Calu3 (cell line): ENCODE measurements at regions not wholly inside any gene's neighbourhood (a gene's known extent, or its start where the extent isn't known, plus 50 kb on each side); places are given as distances from the start of the nearest gene placed in this dataset.

Experiments
- BruUV-seq: library from RNA; stranded (reverse); fragments of 400-500 nt; replicated peaks from 2 replicates; lab custom pipeline; 2021; lab: Mats Ljungman, UMichigan
- CTCF ChIA-PET: fragments of 300-600 bp; sonication (Branson Sonifier 250); formaldehyde crosslinking; loops from one replicate; lab custom pipeline; 2022; ENCODE audit warnings: antibody characterized with exemption; lab: Charles Lee
- DNase-seq: peaks from one replicate; pipeline ENCODE4 v3.0.0; 2022
- H3K27ac Mint-ChIP-seq: one replicate; pipeline ENCODE4 v1.8.0; 2022; ENCODE audit warnings: mixed read lengths; ENCODE audit not compliant: unreplicated experiment
- H3K27me3 Mint-ChIP-seq: one replicate; pipeline ENCODE4 v1.8.0; 2022; ENCODE audit warnings: mixed read lengths; ENCODE audit not compliant: unreplicated experiment
- H3K36me3 Mint-ChIP-seq: one replicate; pipeline ENCODE4 v1.8.0; 2022; ENCODE audit warnings: mild to moderate bottlenecking, moderate library complexity, mixed read lengths; ENCODE audit not compliant: insufficient read depth, unreplicated experiment
- H3K4me1 Mint-ChIP-seq: one replicate; pipeline ENCODE4 v1.8.0; 2022; ENCODE audit warnings: mild to moderate bottlenecking, low read depth, mixed read lengths; ENCODE audit not compliant: unreplicated experiment
- H3K4me3 Mint-ChIP-seq: one replicate; pipeline ENCODE4 v1.8.0; 2022; ENCODE audit warnings: mild to moderate bottlenecking, low read depth, moderate library complexity, mixed read lengths; ENCODE audit not compliant: unreplicated experiment
- H3K9me3 Mint-ChIP-seq: one replicate; pipeline ENCODE4 v1.8.0; 2022; ENCODE audit warnings: low read depth, mixed read lengths; ENCODE audit not compliant: unreplicated experiment
- intact Hi-C: fragments of 100-400 bp; cut with micrococcal nuclease; formaldehyde crosslinking; loops from one replicate; pipeline ENCODE4 v1.10.0; 2022; ENCODE audit not compliant: unreplicated experiment
- TF ChIP-seq, protein P1 (sequence below): fragments of 200-600 bp; IDR thresholded peaks from one replicate; pipeline ENCODE4 v1.8.0; 2022; ENCODE audit warnings: antibody characterized with exemption; ENCODE audit not compliant: unreplicated experiment

DNA sequence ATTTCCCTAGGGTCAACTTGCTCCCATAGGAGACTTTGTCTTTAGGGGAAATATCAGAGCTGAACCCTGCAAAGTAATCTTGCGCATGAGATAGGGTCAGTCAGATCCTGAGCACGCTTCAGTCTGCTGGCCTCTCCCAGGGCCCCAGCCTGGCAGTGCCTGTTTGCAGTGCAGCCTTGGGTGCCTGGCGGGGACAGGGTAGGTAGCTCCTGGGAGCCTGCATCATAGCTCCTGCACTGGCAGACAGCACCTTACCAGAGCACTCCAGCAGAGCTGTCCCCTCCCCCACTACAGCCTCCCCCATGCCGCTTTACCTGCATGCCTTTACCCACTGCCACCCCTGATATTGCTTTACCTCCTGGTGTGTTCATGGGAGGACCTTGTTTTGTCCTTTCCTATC lies 237.3 kb downstream of the CCDC59 start:
- no peaks in the 10 kb centered on the region for H3K36me3 Mint-ChIP-seq
- CTCF ChIA-PET: no interaction called here
- intact Hi-C loops: no loop called here
- H3K4me1 Mint-ChIP-seq: peaks cover 27% of the 10 kb centered on the region
- H3K4me3 Mint-ChIP-seq: no peak overlapping the region
- no peaks in the 10 kb centered on the region for H3K27me3 Mint-ChIP-seq
- no peak overlapping the region for H3K27ac Mint-ChIP-seq
- peaks cover 2% of the 10 kb centered on the region for H3K9me3 Mint-ChIP-seq
- no TSS peak for BruUV-seq
- no peak for DNase-seq
- TF ChIP-seq, protein P1, sequence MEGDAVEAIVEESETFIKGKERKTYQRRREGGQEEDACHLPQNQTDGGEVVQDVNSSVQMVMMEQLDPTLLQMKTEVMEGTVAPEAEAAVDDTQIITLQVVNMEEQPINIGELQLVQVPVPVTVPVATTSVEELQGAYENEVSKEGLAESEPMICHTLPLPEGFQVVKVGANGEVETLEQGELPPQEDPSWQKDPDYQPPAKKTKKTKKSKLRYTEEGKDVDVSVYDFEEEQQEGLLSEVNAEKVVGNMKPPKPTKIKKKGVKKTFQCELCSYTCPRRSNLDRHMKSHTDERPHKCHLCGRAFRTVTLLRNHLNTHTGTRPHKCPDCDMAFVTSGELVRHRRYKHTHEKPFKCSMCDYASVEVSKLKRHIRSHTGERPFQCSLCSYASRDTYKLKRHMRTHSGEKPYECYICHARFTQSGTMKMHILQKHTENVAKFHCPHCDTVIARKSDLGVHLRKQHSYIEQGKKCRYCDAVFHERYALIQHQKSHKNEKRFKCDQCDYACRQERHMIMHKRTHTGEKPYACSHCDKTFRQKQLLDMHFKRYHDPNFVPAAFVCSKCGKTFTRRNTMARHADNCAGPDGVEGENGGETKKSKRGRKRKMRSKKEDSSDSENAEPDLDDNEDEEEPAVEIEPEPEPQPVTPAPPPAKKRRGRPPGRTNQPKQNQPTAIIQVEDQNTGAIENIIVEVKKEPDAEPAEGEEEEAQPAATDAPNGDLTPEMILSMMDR: no peak

DNA sequence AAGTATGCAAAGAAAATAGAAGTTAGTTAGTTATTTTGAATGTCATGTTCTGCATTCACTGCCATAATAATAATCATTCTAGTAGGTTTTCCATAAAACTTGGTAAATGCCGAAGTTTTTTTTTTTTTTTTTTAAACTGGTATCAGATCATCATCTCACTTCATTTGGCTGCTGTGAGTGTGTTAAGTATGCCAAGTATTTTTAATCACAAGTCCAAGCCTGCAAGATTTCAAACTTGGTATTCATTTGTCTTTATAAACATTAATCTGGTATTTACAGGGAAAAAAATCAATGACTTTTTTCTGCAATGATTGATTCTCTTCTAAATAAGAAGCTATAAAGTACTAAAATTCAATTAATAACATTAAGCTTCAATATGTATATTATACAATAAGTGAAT lies 248.9 kb downstream of the CCDC59 start:
- TF ChIP-seq, protein P1: no peak
- Mint-ChIP-seq H3K27me3 (no peaks in the 10 kb centered on the region), H3K36me3 (no peaks in the 10 kb centered on the region), H3K4me3 (no peak overlapping the region), H3K4me1 (no peaks in the 10 kb centered on the region), H3K27ac (no peak overlapping the region), H3K9me3 (no peaks in the 10 kb centered on the region)
- intact Hi-C loops: loop anchor here (10.0 kb wide), 1 partner anchor 234 kb away; no protein-coding TSS in a partner anchor
- BruUV-seq: no TSS peak
- no peak for DNase-seq
- CTCF ChIA-PET: no interaction called here

DNA sequence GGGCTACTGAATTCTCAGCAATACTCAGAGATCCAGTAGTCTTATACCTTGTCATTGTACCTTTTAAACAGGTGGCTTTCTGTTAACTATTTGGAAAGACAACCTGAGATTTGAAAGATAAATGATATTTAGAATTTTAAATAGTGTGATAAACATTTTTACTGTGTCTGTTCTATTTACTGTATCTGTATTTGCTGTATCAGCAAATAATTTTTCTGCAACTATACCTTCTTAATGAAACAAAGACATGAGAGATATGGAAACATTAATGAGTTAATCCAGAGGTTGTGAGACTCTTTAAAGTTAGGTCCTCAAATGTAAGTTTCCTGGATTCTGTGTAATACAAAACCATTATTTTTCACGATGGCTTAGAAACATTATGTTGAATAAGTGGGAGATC lies 249.6 kb downstream of the CCDC59 start:
- DNase-seq: no peak
- no peaks in the 10 kb centered on the region for H3K27me3 Mint-ChIP-seq
- H3K27ac Mint-ChIP-seq: no peak overlapping the region
- CTCF ChIA-PET: no interaction called here
- H3K9me3 Mint-ChIP-seq: no peaks in the 10 kb centered on the region
- no peaks in the 10 kb centered on the region for H3K36me3 Mint-ChIP-seq
- intact Hi-C loops: loop anchor here (10.0 kb wide), 1 partner anchor 234 kb away; no protein-coding TSS in a partner anchor
- TF ChIP-seq, protein P1: no peak
- no peak overlapping the region for H3K4me3 Mint-ChIP-seq
- no peaks in the 10 kb centered on the region for H3K4me1 Mint-ChIP-seq
- no TSS peak for BruUV-seq

DNA sequence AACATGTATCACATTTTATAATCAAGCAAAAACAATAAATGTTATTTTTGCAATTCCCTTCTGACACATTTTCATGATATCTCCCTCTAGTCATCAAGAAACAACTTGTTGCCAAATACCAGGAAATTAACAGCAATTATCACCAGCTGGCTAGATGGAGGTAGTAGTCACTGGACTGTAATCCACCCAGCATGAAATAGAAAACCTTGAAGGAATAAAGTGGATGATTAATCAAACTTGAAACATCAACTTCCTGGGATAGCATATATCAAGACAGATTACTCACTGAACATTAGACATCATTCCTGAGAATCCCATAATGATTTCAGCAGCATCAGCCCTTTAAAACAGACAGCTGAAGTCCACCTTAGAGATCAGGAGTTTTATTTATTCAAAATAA lies 259.0 kb downstream of the CCDC59 start:
- TF ChIP-seq, protein P1: no peak
- no TSS peak for BruUV-seq
- Mint-ChIP-seq H3K4me1 (peaks cover 9% of the 10 kb centered on the region), H3K27me3 (no peaks in the 10 kb centered on the region), H3K36me3 (no peaks in the 10 kb centered on the region), H3K9me3 (peaks cover 9% of the 10 kb centered on the region), H3K4me3 (no peak overlapping the region), H3K27ac (no peak overlapping the region)
- CTCF ChIA-PET: interaction anchor here (1.1 kb wide), 1 partner anchor 9 kb away, joined by 4 read pairs; no protein-coding TSS in a partner anchor
- DNase-seq: peak; percentile 18
- intact Hi-C loops: loop anchor here (1.0 to 5.0 kb wide), 3 partner anchors 9 to 342 kb away; partner anchors contain the start of gene PPFIA2
